ENCODE measurements at regions not wholly inside any gene's neighbourhood (a gene's known extent, or its start where the extent isn't known, plus 50 kb on each side); places are given as distances from the start of the nearest gene placed in this dataset.

DNA sequence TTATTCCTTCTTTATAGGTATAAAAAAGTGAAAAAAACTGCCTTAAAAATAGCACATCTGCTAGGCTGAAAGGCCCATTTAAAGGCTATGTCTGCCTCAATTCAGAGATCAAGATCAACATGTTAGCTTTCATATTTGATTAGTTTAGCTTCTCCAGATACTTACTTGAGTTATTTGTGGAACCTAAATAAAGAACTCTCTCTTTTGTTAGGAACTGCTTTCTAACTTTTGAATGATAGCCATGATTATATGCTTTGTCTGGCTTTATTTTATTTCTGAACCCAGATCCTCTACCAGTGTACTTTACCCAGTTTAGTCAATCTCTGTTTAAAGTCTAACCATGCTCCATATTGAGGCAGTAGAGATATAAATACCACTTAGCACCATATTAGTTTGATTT lies 515.5 kb upstream of the SEMA3D start:
- no peak overlapping the region for H3K4me3 Mint-ChIP-seq
- Histone ChIP-seq H3K27me3 (ENCODE audit: control insufficient read depth, insufficient read depth, low read length) (no peaks in the 10 kb centered on the region), H3K9me3 (ENCODE audit: control insufficient read depth in 2 of 2, low read length in 2 of 2) (no peaks in the 10 kb centered on the region), H3K4me1 (ENCODE audit: control insufficient read depth, insufficient read depth, low read length, poor library complexity, severe bottlenecking) (no peaks in the 10 kb centered on the region), H3K27ac (ENCODE audit: insufficient read depth, low read length, poor library complexity, severe bottlenecking) (no peak overlapping the region), H3K4me3 (ENCODE audit: low read depth, low read length) (no peak overlapping the region), H3K36me3 (ENCODE audit: control insufficient read depth, insufficient read depth, low read length) (no peaks in the 10 kb centered on the region)
- peaks cover 1 to 10% (median 7%) of the 10 kb centered on the region in 7 donors for H3K9me3 Mint-ChIP-seq
- H3K4me1 Mint-ChIP-seq: no peaks in the 10 kb centered on the region
- H3K27ac Mint-ChIP-seq: no peak overlapping the region
- ATAC-seq (ENCODE audit: low read depth in 2 of 2) (no peak), DNase-seq (no peak)
- H3K27me3 Mint-ChIP-seq: no peaks in the 10 kb centered on the region
- H3K36me3 Mint-ChIP-seq: no peaks in the 10 kb centered on the region

DNA sequence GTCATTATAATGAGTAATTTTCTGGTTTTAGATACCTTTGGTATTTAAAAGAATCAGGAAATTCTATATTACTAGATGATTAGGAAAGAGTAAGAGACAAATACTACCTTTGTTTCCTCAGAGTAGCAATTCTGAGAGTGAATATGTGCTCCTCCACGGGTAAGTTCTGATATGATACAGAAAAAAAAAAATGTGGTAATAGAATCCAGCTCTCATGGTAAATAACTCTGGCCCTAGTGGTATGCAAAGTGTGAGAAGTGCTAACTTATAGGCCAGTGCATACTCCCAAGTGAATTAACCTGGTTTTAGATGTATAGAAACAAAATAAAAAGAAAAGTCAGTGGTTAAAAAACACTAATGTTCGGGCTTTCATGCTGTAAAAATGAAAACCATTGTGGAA lies 512.6 kb upstream of the SEMA3D start:
- no peak overlapping the region for H3K27ac ChIP-seq (ENCODE audit: insufficient read depth, low read length, poor library complexity, severe bottlenecking)
- no peak overlapping the region for H3K4me3 ChIP-seq (ENCODE audit: low read depth, low read length)
- H3K27me3 ChIP-seq (ENCODE audit: control insufficient read depth, insufficient read depth, low read length): no peaks in the 10 kb centered on the region
- H3K4me3 Mint-ChIP-seq: no peak overlapping the region
- H3K36me3 ChIP-seq (ENCODE audit: control insufficient read depth, insufficient read depth, low read length): no peaks in the 10 kb centered on the region
- H3K27ac Mint-ChIP-seq: no peak overlapping the region
- H3K27me3 Mint-ChIP-seq: no peaks in the 10 kb centered on the region
- ATAC-seq (ENCODE audit: low read depth in 2 of 2) (no peak), DNase-seq (no peak)
- no peaks in the 10 kb centered on the region for H3K4me1 ChIP-seq (ENCODE audit: control insufficient read depth, insufficient read depth, low read length, poor library complexity, severe bottlenecking)
- H3K9me3 ChIP-seq (ENCODE audit: control insufficient read depth in 2 of 2, low read length in 2 of 2): no peaks in the 10 kb centered on the region
- H3K36me3 Mint-ChIP-seq: no peaks in the 10 kb centered on the region
- H3K4me1 Mint-ChIP-seq: no peaks in the 10 kb centered on the region
- H3K9me3 Mint-ChIP-seq: peaks cover 0 to 8% (median 5%) of the 10 kb centered on the region in 7 donors

DNA sequence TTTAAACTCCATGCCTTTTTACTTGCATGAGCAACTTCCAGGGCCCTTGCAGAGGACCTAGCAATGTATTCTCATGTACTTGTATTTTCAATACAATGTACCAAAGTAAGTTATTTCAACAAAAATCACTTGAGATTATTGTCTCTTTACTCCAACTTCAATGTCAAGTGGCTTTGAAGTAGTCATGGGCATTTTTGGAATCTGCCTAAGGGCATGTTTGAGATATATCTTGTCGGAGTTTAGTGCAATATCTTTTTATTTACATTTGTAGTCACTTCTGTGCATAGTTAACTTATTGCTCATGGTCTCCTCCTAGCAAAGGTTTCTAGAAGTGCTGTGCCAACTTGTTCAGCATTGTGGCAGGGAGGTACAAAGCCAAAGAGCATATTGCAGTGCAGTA lies 508.7 kb upstream of the SEMA3D start:
- no peaks in the 10 kb centered on the region for H3K4me1 ChIP-seq (ENCODE audit: control insufficient read depth, insufficient read depth, low read length, poor library complexity, severe bottlenecking)
- no peaks in the 10 kb centered on the region for H3K9me3 ChIP-seq (ENCODE audit: control insufficient read depth in 2 of 2, low read length in 2 of 2)
- Mint-ChIP-seq H3K36me3 (no peaks in the 10 kb centered on the region), H3K4me3 (no peak overlapping the region), H3K27me3 (no peaks in the 10 kb centered on the region), H3K4me1 (no peaks in the 10 kb centered on the region), H3K27ac (no peak overlapping the region), H3K9me3 (peaks cover 0 to 10% (median 4%) of the 10 kb centered on the region in 7 donors)
- H3K27me3 ChIP-seq (ENCODE audit: control insufficient read depth, insufficient read depth, low read length): no peaks in the 10 kb centered on the region
- no peak overlapping the region for H3K27ac ChIP-seq (ENCODE audit: insufficient read depth, low read length, poor library complexity, severe bottlenecking)
- H3K4me3 ChIP-seq (ENCODE audit: low read depth, low read length): no peak overlapping the region
- no peaks in the 10 kb centered on the region for H3K36me3 ChIP-seq (ENCODE audit: control insufficient read depth, insufficient read depth, low read length)
- DNase-seq (no peak), ATAC-seq (ENCODE audit: low read depth in 2 of 2) (no peak)

DNA sequence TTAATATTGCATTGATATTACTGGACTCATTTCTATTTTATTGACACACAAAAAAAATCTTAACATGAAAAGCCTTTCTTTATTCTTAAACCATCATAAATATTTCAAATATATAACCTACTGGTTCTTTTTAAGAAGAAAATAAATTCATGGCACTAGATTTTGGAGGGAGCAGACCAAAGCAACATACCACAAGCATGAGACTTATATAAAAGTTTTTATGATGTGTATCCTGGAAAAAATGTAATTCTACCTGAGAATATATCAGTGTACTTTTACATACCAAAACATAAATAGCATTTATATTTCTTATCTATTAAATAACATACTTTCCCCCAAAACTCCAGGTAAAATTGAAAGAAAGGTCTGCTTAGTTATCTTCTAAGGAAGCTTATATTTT lies 508.2 kb upstream of the SEMA3D start:
- Histone ChIP-seq H3K4me3 (ENCODE audit: low read depth, low read length) (no peak overlapping the region), H3K27ac (ENCODE audit: insufficient read depth, low read length, poor library complexity, severe bottlenecking) (no peak overlapping the region), H3K9me3 (ENCODE audit: control insufficient read depth in 2 of 2, low read length in 2 of 2) (no peaks in the 10 kb centered on the region), H3K4me1 (ENCODE audit: control insufficient read depth, insufficient read depth, low read length, poor library complexity, severe bottlenecking) (no peaks in the 10 kb centered on the region), H3K27me3 (ENCODE audit: control insufficient read depth, insufficient read depth, low read length) (no peaks in the 10 kb centered on the region), H3K36me3 (ENCODE audit: control insufficient read depth, insufficient read depth, low read length) (no peaks in the 10 kb centered on the region)
- ATAC-seq (ENCODE audit: low read depth in 2 of 2) (no peak), DNase-seq (no peak)
- no peaks in the 10 kb centered on the region for H3K36me3 Mint-ChIP-seq
- no peak overlapping the region for H3K4me3 Mint-ChIP-seq
- H3K9me3 Mint-ChIP-seq: peaks cover 0 to 10% (median 4%) of the 10 kb centered on the region in 7 donors
- no peaks in the 10 kb centered on the region for H3K27me3 Mint-ChIP-seq
- no peaks in the 10 kb centered on the region for H3K4me1 Mint-ChIP-seq
- no peak overlapping the region for H3K27ac Mint-ChIP-seq

DNA sequence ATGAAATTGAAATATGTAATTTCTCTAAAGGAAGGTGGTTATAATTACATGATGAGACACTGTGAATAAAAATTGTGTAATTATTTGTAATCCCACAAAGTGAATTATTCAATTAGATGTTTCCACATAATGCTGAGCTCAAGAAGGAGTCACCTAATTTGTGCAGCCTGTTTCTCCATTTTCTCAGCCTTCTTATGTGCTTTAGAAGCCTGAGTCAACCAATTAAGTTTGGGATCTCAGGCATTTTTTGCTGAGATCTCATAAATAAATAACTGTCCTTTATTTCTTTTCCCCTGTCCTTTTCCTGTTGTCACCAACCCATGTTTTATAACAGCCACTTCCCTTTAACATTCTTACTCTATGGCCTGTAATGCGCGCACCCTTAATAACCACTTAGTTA lies 506.5 kb upstream of the SEMA3D start:
- Mint-ChIP-seq H3K36me3 (no peaks in the 10 kb centered on the region), H3K27me3 (no peaks in the 10 kb centered on the region), H3K9me3 (peaks cover 2 to 15% (median 5%) of the 10 kb centered on the region in 7 donors), H3K4me1 (no peaks in the 10 kb centered on the region), H3K27ac (no peak overlapping the region), H3K4me3 (no peak overlapping the region)
- Histone ChIP-seq H3K4me3 (ENCODE audit: low read depth, low read length) (no peak overlapping the region), H3K9me3 (ENCODE audit: control insufficient read depth in 2 of 2, low read length in 2 of 2) (no peaks in the 10 kb centered on the region), H3K27me3 (ENCODE audit: control insufficient read depth, insufficient read depth, low read length) (no peaks in the 10 kb centered on the region), H3K27ac (ENCODE audit: insufficient read depth, low read length, poor library complexity, severe bottlenecking) (no peak overlapping the region), H3K4me1 (ENCODE audit: control insufficient read depth, insufficient read depth, low read length, poor library complexity, severe bottlenecking) (no peaks in the 10 kb centered on the region), H3K36me3 (ENCODE audit: control insufficient read depth, insufficient read depth, low read length) (no peaks in the 10 kb centered on the region)
- no peak for DNase-seq
- ATAC-seq (ENCODE audit: low read depth in 2 of 2): no peak

DNA sequence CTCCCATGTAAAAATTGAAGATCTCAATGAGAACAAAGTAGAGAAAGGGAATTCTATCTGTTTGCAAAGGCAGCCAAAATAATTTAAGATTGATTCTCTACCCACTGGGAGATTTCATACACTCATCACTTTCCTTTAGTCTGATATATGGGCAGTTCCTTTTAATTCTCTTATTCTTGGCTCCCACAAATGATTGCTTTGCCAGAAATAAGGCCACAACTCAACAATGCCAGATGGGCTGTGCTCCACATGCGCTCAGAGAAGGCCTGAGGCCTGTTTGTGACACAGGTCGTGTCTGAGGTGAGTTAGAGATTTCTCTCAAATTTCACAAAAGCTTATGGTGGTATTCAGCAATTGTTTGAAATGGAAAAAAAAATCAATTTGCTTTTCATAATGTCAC lies 501.9 kb upstream of the SEMA3D start:
- peaks cover 0 to 13% of the 10 kb centered on the region in 2 experiments for H3K9me3 ChIP-seq (ENCODE audit: control insufficient read depth in 2 of 2, low read length in 2 of 2)
- H3K4me3 ChIP-seq (ENCODE audit: low read depth, low read length): no peak overlapping the region
- H3K27ac ChIP-seq (ENCODE audit: insufficient read depth, low read length, poor library complexity, severe bottlenecking): no peak overlapping the region
- ATAC-seq (ENCODE audit: low read depth in 2 of 2) (no peak), DNase-seq (no peak)
- no peaks in the 10 kb centered on the region for H3K27me3 ChIP-seq (ENCODE audit: control insufficient read depth, insufficient read depth, low read length)
- H3K4me1 ChIP-seq (ENCODE audit: control insufficient read depth, insufficient read depth, low read length, poor library complexity, severe bottlenecking): no peaks in the 10 kb centered on the region
- H3K9me3 Mint-ChIP-seq: peaks cover 0 to 28% (median 6%) of the 10 kb centered on the region in 7 donors
- no peaks in the 10 kb centered on the region for H3K36me3 ChIP-seq (ENCODE audit: control insufficient read depth, insufficient read depth, low read length)
- H3K27ac Mint-ChIP-seq: no peak overlapping the region
- H3K36me3 Mint-ChIP-seq: no peaks in the 10 kb centered on the region
- no peaks in the 10 kb centered on the region for H3K4me1 Mint-ChIP-seq
- H3K27me3 Mint-ChIP-seq: no peaks in the 10 kb centered on the region
- H3K4me3 Mint-ChIP-seq: no peak overlapping the region

DNA sequence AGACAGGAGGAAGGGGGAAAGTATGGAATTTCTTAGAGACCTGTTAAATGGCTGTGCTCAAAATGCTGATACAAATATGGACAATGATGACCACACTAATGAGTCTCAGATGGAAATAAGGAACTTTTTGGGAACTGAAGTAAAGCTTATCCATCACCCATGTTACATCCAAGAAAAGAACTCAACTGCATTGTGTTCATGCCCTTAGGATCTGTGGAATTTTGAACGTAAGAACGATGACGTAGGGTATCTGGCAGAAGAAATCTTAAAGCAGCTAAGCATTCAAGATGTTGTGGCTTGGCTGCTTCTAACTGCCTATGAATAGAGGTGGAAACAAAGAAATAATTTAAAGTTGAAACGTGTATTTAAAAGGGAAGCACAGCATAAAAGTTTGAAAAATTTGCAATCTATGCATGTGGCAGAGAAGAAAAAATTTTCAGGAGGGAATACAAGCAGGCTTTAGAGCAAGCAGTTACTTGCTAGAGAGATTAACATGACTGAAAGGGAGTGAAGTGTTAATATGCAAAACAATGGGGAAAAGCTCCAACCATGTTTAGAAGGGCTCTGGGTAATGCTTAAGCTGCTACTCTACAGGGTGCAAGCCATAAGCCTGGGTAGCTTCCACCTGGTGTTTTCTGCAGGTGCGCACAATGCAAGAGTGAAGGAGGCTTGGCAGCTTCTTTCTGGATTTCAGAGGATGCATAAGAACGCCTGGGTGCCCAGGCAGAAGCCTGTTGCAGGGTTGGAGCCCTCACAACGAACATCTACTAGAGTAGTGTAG lies 499.7 kb upstream of the SEMA3D start:
- H3K9me3 Mint-ChIP-seq: peaks cover 0 to 24% (median 8%) of the 10 kb centered on the region in 7 donors

DNA sequence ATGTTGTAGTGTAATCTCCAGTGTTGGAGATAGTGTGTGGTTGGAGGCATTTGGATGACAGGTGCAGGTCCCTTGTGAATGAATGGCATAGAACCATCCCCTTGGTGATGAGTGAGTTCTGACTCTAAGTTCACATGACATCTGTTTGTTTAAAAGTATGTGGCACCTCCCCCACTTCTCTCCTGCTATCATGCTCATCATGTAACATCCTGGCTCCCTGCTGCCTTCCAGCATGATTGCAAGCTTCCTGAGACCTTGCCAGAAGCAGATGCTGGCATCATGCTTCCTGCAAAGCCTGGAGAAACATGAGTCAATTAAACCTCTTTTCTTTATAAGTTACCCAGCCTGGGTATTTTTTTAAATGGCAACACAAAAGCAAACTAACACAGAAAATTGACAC lies 499.0 kb upstream of the SEMA3D start:
- no peak overlapping the region for H3K4me3 Mint-ChIP-seq
- Histone ChIP-seq H3K4me1 (ENCODE audit: control insufficient read depth, insufficient read depth, low read length, poor library complexity, severe bottlenecking) (no peaks in the 10 kb centered on the region), H3K27ac (ENCODE audit: insufficient read depth, low read length, poor library complexity, severe bottlenecking) (no peak overlapping the region), H3K4me3 (ENCODE audit: low read depth, low read length) (no peak overlapping the region), H3K27me3 (ENCODE audit: control insufficient read depth, insufficient read depth, low read length) (no peaks in the 10 kb centered on the region), H3K36me3 (ENCODE audit: control insufficient read depth, insufficient read depth, low read length) (no peaks in the 10 kb centered on the region), H3K9me3 (ENCODE audit: control insufficient read depth in 2 of 2, low read length in 2 of 2) (peaks cover 2 to 21% of the 10 kb centered on the region in 2 experiments)
- DNase-seq (no peak), ATAC-seq (ENCODE audit: low read depth in 2 of 2) (no peak)
- no peaks in the 10 kb centered on the region for H3K4me1 Mint-ChIP-seq
- H3K27ac Mint-ChIP-seq: no peak overlapping the region
- no peaks in the 10 kb centered on the region for H3K27me3 Mint-ChIP-seq
- H3K9me3 Mint-ChIP-seq: peaks cover 0 to 24% (median 8%) of the 10 kb centered on the region in 7 donors
- no peaks in the 10 kb centered on the region for H3K36me3 Mint-ChIP-seq

More for the DNA sequence above, 499.7 kb upstream of the SEMA3D start:
- no peak for DNase-seq
- H3K4me3 Mint-ChIP-seq: no peak overlapping the region
- no peaks in the 10 kb centered on the region for H3K27me3 Mint-ChIP-seq
- Histone ChIP-seq H3K4me3 (ENCODE audit: low read depth, low read length) (no peak overlapping the region), H3K4me1 (ENCODE audit: control insufficient read depth, insufficient read depth, low read length, poor library complexity, severe bottlenecking) (no peaks in the 10 kb centered on the region), H3K27me3 (ENCODE audit: control insufficient read depth, insufficient read depth, low read length) (no peaks in the 10 kb centered on the region), H3K27ac (ENCODE audit: insufficient read depth, low read length, poor library complexity, severe bottlenecking) (no peak overlapping the region), H3K9me3 (ENCODE audit: control insufficient read depth in 2 of 2, low read length in 2 of 2) (peaks cover 0 to 15% of the 10 kb centered on the region in 2 experiments), H3K36me3 (ENCODE audit: control insufficient read depth, insufficient read depth, low read length) (no peaks in the 10 kb centered on the region)
- peak overlapping the region in 1 of 3 donors; percentile 54 for H3K27ac Mint-ChIP-seq
- ATAC-seq (ENCODE audit: low read depth in 2 of 2): no peak
- no peaks in the 10 kb centered on the region for H3K36me3 Mint-ChIP-seq
- H3K4me1 Mint-ChIP-seq: no peaks in the 10 kb centered on the region

All from CD4-positive, CD25-positive, alpha-beta regulatory T cell (primary cell).